ENCODE measurements at regions not wholly inside any gene's neighbourhood (a gene's known extent, or its start where the extent isn't known, plus 50 kb on each side); places are given as distances from the start of the nearest gene placed in this dataset.

DNA sequence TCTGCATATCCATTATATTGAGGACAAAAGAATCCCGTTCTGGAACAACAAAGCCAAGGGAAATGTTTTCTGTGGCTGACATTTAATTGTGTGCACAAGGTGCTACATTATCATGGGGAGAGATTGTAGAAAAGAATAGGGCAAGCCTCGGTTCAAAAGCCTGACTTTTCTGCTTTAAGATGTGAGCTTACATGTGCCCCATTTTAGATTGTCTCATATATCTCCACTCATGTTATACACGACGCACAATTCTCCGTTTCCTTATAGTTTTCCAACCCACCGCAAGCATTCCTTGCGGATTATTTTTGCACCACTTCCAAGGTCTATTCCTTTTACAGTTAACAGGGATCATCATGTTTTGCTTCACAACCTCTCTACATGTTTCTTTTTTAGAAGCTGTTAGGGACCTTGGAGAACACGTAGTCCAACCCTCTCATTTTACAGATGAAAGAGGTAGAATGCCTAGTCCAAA lies 99.6 kb upstream of the MAML3 start:
- no peak for TF ChIP-seq POLR2A (IDR thresholded peaks at IDR 0.05)
- TF ChIP-seq, protein P1, sequence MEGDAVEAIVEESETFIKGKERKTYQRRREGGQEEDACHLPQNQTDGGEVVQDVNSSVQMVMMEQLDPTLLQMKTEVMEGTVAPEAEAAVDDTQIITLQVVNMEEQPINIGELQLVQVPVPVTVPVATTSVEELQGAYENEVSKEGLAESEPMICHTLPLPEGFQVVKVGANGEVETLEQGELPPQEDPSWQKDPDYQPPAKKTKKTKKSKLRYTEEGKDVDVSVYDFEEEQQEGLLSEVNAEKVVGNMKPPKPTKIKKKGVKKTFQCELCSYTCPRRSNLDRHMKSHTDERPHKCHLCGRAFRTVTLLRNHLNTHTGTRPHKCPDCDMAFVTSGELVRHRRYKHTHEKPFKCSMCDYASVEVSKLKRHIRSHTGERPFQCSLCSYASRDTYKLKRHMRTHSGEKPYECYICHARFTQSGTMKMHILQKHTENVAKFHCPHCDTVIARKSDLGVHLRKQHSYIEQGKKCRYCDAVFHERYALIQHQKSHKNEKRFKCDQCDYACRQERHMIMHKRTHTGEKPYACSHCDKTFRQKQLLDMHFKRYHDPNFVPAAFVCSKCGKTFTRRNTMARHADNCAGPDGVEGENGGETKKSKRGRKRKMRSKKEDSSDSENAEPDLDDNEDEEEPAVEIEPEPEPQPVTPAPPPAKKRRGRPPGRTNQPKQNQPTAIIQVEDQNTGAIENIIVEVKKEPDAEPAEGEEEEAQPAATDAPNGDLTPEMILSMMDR (IDR thresholded peaks at IDR 0.05) = no peak

All from testis (tissue), 2 donors.